KMS-11 (cell line): ENCODE measurements at regions not wholly inside any gene's neighbourhood (a gene's known extent, or its start where the extent isn't known, plus 50 kb on each side); places are given as distances from the start of the nearest gene placed in this dataset.

ENCODE experiments used
- H2AFZ ChIP-seq: fragments of 200-600 bp; sonication (generic); 2 replicates; pipeline ENCODE4 v1.6.1; 2016; ENCODE audit warnings: antibody characterized with exemption, mixed run types, low read depth
- H3K27ac ChIP-seq: fragments of 200-600 bp; sonication (generic); 2 replicates; pipeline ENCODE4 v1.6.1; 2016; ENCODE audit warnings: mild to moderate bottlenecking, mixed run types
- H3K27me3 ChIP-seq: fragments of 200-600 bp; sonication (generic); 2 replicates; pipeline ENCODE4 v1.6.1; 2017; ENCODE audit warnings: mild to moderate bottlenecking, low read depth, mixed run types, moderate library complexity; ENCODE audit not compliant: insufficient read depth
- H3K36me3 ChIP-seq: fragments of 200-600 bp; sonication (generic); 2 replicates; pipeline ENCODE4 v1.6.1; 2017; ENCODE audit warnings: mild to moderate bottlenecking, mixed run types; ENCODE audit not compliant: insufficient read depth
- H3K4me1 ChIP-seq: fragments of 200-600 bp; sonication (generic); 2 replicates; pipeline ENCODE4 v1.6.1; 2016; ENCODE audit warnings: mild to moderate bottlenecking, low read depth, mixed run types; ENCODE audit not compliant: poor library complexity, severe bottlenecking
- H3K4me2 ChIP-seq: fragments of 200-600 bp; sonication (generic); 2 replicates; pipeline ENCODE4 v1.7.0; 2016; ENCODE audit warnings: mild to moderate bottlenecking, mixed run types
- H3K4me3 ChIP-seq: fragments of 200-600 bp; sonication (generic); IDR thresholded peaks from 2 replicates; pipeline ENCODE4 v1.6.1; 2017; ENCODE audit warnings: low read depth, low read length, mixed read lengths; ENCODE audit not compliant: insufficient read depth
- H3K79me2 ChIP-seq: fragments of 200-600 bp; sonication (generic); 2 replicates; pipeline ENCODE4 v1.6.1; 2016; ENCODE audit warnings: low read depth, mixed run types; ENCODE audit not compliant: insufficient read depth
- H3K9ac ChIP-seq: fragments of 200-600 bp; sonication (generic); 2 replicates; pipeline ENCODE4 v1.6.1; 2016; ENCODE audit warnings: mild to moderate bottlenecking, mixed run types
- H4K20me1 ChIP-seq: fragments of 200-600 bp; sonication (generic); 2 replicates; pipeline ENCODE4 v1.6.1; 2016; ENCODE audit warnings: mild to moderate bottlenecking, mixed run types; ENCODE audit not compliant: insufficient read depth
- CTCF ChIP-seq: fragments of 200-600 bp; sonication (generic); conservative IDR thresholded peaks from 2 replicates; pipeline ENCODE4 v1.6.1; 2017; ENCODE audit warnings: low read depth, mild to moderate bottlenecking, antibody characterized with exemption, low read length, moderate library complexity, mixed read lengths

GRCh38 chr11:126149759-126150625 lies 61.5 kb downstream of the RPUSD4 start:
- no peaks in the 10 kb centered on the region for H3K36me3 ChIP-seq
- H3K4me3 ChIP-seq: no peak overlapping the region
- H3K27me3 ChIP-seq: no peaks in the 10 kb centered on the region
- H3K27ac ChIP-seq: no peak overlapping the region
- no peak overlapping the region for H3K9ac ChIP-seq
- H2AFZ ChIP-seq: no peak overlapping the region
- H4K20me1 ChIP-seq: no peaks in the 10 kb centered on the region
- no peak for TF ChIP-seq CTCF
- no peaks in the 10 kb centered on the region for H3K79me2 ChIP-seq
- no peak overlapping the region for H3K4me2 ChIP-seq
- H3K4me1 ChIP-seq: no peaks in the 10 kb centered on the region

GRCh38 chr11:126148317-126148716 lies 63.1 kb downstream of the RPUSD4 start:
- no peak overlapping the region for H3K4me2 ChIP-seq
- no peaks in the 10 kb centered on the region for H3K27me3 ChIP-seq
- no peaks in the 10 kb centered on the region for H3K36me3 ChIP-seq
- no peak for TF ChIP-seq CTCF
- no peaks in the 10 kb centered on the region for H4K20me1 ChIP-seq
- no peaks in the 10 kb centered on the region for H3K79me2 ChIP-seq
- no peaks in the 10 kb centered on the region for H3K4me1 ChIP-seq
- H2AFZ ChIP-seq: no peak overlapping the region
- H3K4me3 ChIP-seq: no peak overlapping the region
- H3K27ac ChIP-seq: no peak overlapping the region
- no peak overlapping the region for H3K9ac ChIP-seq

- no peak for TF ChIP-seq CTCF
- Histone ChIP-seq H2AFZ (no peak overlapping the region), H3K79me2 (no peaks in the 10 kb centered on the region), H3K36me3 (no peaks in the 10 kb centered on the region), H3K27me3 (no peaks in the 10 kb centered on the region), H3K4me1 (no peaks in the 10 kb centered on the region), H3K27ac (no peak overlapping the region), H3K4me3 (no peak overlapping the region), H4K20me1 (no peaks in the 10 kb centered on the region), H3K4me2 (no peak overlapping the region), H3K9ac (no peak overlapping the region)
These were observed 64.0 kb downstream of the RPUSD4 start for GRCh38 chr11:126147208-126148111.

- Histone ChIP-seq H3K4me2 (no peak overlapping the region), H3K4me3 (no peak overlapping the region), H3K36me3 (no peaks in the 10 kb centered on the region), H3K4me1 (no peaks in the 10 kb centered on the region), H4K20me1 (no peaks in the 10 kb centered on the region), H3K27me3 (no peaks in the 10 kb centered on the region), H3K79me2 (no peaks in the 10 kb centered on the region), H2AFZ (no peak overlapping the region), H3K27ac (no peak overlapping the region), H3K9ac (no peak overlapping the region)
- TF ChIP-seq CTCF: no peak
These were observed 64.8 kb downstream of the RPUSD4 start for GRCh38 chr11:126146454-126147192.
